Stimulated activated CD4-positive, alpha-beta T cell treated with anti-CD3 and anti-CD28 coated beads, Interleukin-12 subunit alpha, Interleukin-12 subunit beta, amount 100 ng/mL, for 24 hours (primary cell): ENCODE measurements at regions not wholly inside any gene's neighbourhood (a gene's known extent, or its start where the extent isn't known, plus 50 kb on each side); places are given as distances from the start of the nearest gene placed in this dataset.
A peak's percentile ranks its signal among the peaks of the same experiment; 100 is the strongest.

Experiments
- DNase-seq, 2 experiments: peaks; one replicate each; pipeline ENCODE4 v3.0.0-alpha.2; 2020; ENCODE audit warnings: low read depth in 2 of 2

GRCh38 chr6:165755583-165755982 lies 92.5 kb upstream of the PDE10A start:
- no peak for DNase-seq

- DNase-seq: no peak
These were observed 90.5 kb upstream of the PDE10A start for GRCh38 chr6:165753506-165753905.

- no peak for DNase-seq
These were observed 89.4 kb upstream of the PDE10A start for GRCh38 chr6:165752451-165752850.

- no peak for DNase-seq
These were observed 88.4 kb upstream of the PDE10A start for GRCh38 chr6:165751486-165751885.

- DNase-seq: no peak
These were observed 86.1 kb upstream of the PDE10A start for GRCh38 chr6:165749163-165749562.

GRCh38 chr6:165748390-165748789 lies 85.3 kb upstream of the PDE10A start:
- DNase-seq: no peak

GRCh38 chr6:165747963-165748362 lies 84.9 kb upstream of the PDE10A start:
- no peak for DNase-seq

GRCh38 chr6:165746331-165746730 lies 83.3 kb upstream of the PDE10A start:
- no peak for DNase-seq

- no peak for DNase-seq
These were observed 82.5 kb upstream of the PDE10A start for GRCh38 chr6:165745492-165745891.

GRCh38 chr6:165744555-165745228 lies 81.7 kb upstream of the PDE10A start:
- DNase-seq: no peak

- DNase-seq: no peak
These were observed 80.4 kb upstream of the PDE10A start for GRCh38 chr6:165743366-165743898.

GRCh38 chr6:165742047-165742446 lies 79.0 kb upstream of the PDE10A start:
- DNase-seq: no peak

- no peak for DNase-seq
These were observed 74.4 kb upstream of the PDE10A start for GRCh38 chr6:165737396-165737795.

- no peak for DNase-seq
These were observed 72.0 kb upstream of the PDE10A start for GRCh38 chr6:165735065-165735464.

- DNase-seq: no peak
These were observed 70.4 kb upstream of the PDE10A start for GRCh38 chr6:165733489-165733791.

- DNase-seq: no peak
These were observed 69.9 kb upstream of the PDE10A start for GRCh38 chr6:165732696-165733488.

GRCh38 chr6:165729307-165729936 lies 66.4 kb upstream of the PDE10A start:
- DNase-seq: peak in 1 of 2 experiments; percentile 18

- no peak for DNase-seq
These were observed 65.2 kb upstream of the PDE10A start for GRCh38 chr6:165728216-165728615.

- DNase-seq: no peak
These were observed 63.9 kb upstream of the PDE10A start for GRCh38 chr6:165726965-165727381.

GRCh38 chr6:165726290-165726875 lies 63.3 kb upstream of the PDE10A start:
- DNase-seq: no peak

GRCh38 chr6:165725201-165725600 lies 62.2 kb upstream of the PDE10A start:
- DNase-seq: no peak

GRCh38 chr6:165723326-165723725 lies 60.3 kb upstream of the PDE10A start:
- no peak for DNase-seq
